WTC11 (cell line): ENCODE measurements at regions not wholly inside any gene's neighbourhood (a gene's known extent, or its start where the extent isn't known, plus 50 kb on each side); places are given as distances from the start of the nearest gene placed in this dataset.

Source experiments
- CTCF ChIP-seq: fragments of 200-600 bp; IDR thresholded peaks from 2 replicates; pipeline ENCODE4 v1.8.0; 2022; ENCODE audit warnings: antibody characterized with exemption
- MAX ChIP-seq: sonication (generic); formaldehyde crosslinking; IDR thresholded peaks from 2 replicates; pipeline ENCODE4 v1.8.0; 2022; ENCODE audit warnings: mild to moderate bottlenecking, missing genetic modification reagents
- ZNF138 ChIP-seq: sonication (generic); formaldehyde crosslinking; conservative IDR thresholded peaks from 2 replicates; pipeline ENCODE4 v1.8.1; 2022; ENCODE audit warnings: mild to moderate bottlenecking, moderate library complexity, missing genetic modification reagents

GRCh38 chr10:70986623-70986950 is 98.2 kb upstream of the PCBD1 start:
- TF ChIP-seq CTCF (no peak), MAX (no peak), ZNF138 (CRISPR knock-in tag) (no peak)
